ENCODE measurements at regions not wholly inside any gene's neighbourhood (a gene's known extent, or its start where the extent isn't known, plus 50 kb on each side); places are given as distances from the start of the nearest gene placed in this dataset.

GRCh38 chr2:83665154-83665553, 793.9 kb downstream of the SUCLG1 start:
- H3K79me2 ChIP-seq (ENCODE audit: control insufficient read depth, insufficient read depth, low read length) = no peaks in the 10 kb centered on the region
- POLR2A ChIA-PET = no interaction called here
- no peak overlapping the region for H2AFZ ChIP-seq (ENCODE audit: low read depth, low read length)
- DNase-seq (ENCODE audit: extremely low read depth in 1 of 4, low spot score in 3 of 4) = no peak
- no TSS peak for BruUV-seq (replicated peaks)
- TF ChIP-seq DIDO1 (tag; IDR thresholded peaks at IDR 0.05; ENCODE audit: low read depth) = no peak
- TF ChIP-seq ZBTB9 (CRISPR knock-in tag; IDR thresholded peaks at IDR 0.05) = no peak
- TF ChIP-seq FOXA3 (CRISPR knock-in tag; conservative IDR thresholded peaks at IDR 0.05 in 1 of 2, IDR thresholded peaks at IDR 0.05 in 1 of 2) = no peak
- TF ChIP-seq, protein P1, sequence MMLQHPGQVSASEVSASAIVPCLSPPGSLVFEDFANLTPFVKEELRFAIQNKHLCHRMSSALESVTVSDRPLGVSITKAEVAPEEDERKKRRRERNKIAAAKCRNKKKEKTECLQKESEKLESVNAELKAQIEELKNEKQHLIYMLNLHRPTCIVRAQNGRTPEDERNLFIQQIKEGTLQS (IDR thresholded peaks at IDR 0.05) = no peak
- TF ChIP-seq, protein P1 (CRISPR knock-in tag; conservative IDR thresholded peaks at IDR 0.05) = no peak
- TF ChIP-seq ZFP1 (CRISPR knock-in tag; IDR thresholded peaks at IDR 0.05) = no peak
- TF ChIP-seq ZNF274 (IDR thresholded peaks at IDR 0.05; ENCODE audit: borderline replicate concordance, low read depth, low read length) = no peak
- no peak for TF ChIP-seq PHB (CRISPR knock-in tag; IDR thresholded peaks at IDR 0.05)
- TF ChIP-seq ZNF639 (CRISPR knock-in tag; conservative IDR thresholded peaks at IDR 0.05 in 1 of 2, IDR thresholded peaks at IDR 0.05 in 1 of 2) = no peak
- no peak for TF ChIP-seq GABPB1 (CRISPR knock-in tag; IDR thresholded peaks at IDR 0.05)
- TF ChIP-seq EZH2 (IDR thresholded peaks at IDR 0.05; ENCODE audit: borderline replicate concordance, low read depth, low read length) = no peak
- no peak for TF ChIP-seq LCOR (CRISPR knock-in tag; IDR thresholded peaks at IDR 0.05)
- no peak for TF ChIP-seq RBM15 (IDR thresholded peaks at IDR 0.05; ENCODE audit: insufficient read depth, low read length)
- no peak for TF ChIP-seq STAG1 (CRISPR knock-in tag; IDR thresholded peaks at IDR 0.05; ENCODE audit: borderline replicate concordance)
- no peak for TF ChIP-seq FOXJ2 (tag; IDR thresholded peaks at IDR 0.05)
- no peak for TF ChIP-seq TCF3 (CRISPR knock-in tag; IDR thresholded peaks at IDR 0.05)
- TF ChIP-seq NFYB (IDR thresholded peaks at IDR 0.05; ENCODE audit: extremely low read depth, insufficient read length) = no peak
- H3K9ac ChIP-seq (ENCODE audit: insufficient read depth in 1 of 2, low read depth in 2 of 2, low read length in 2 of 2) = no peak overlapping the region
- H3K4me2 ChIP-seq (ENCODE audit: insufficient read depth, low read length) = no peak overlapping the region
- H3K4me3 ChIP-seq = no peak overlapping the region
- WGBS (ENCODE audit: insufficient coverage, low coverage, missing lambda C conversion rate) = 20% methylated on average over 1 of the region's 1 CpG
- in situ Hi-C loops (cut with MboI) = no loop called here
- H4K20me1 ChIP-seq (replicated peaks; ENCODE audit: control insufficient read depth, insufficient read depth, low read length) = no peaks in the 10 kb centered on the region
- no peak for ATAC-seq
- no peak for FAIRE-seq
- H3K36me3 ChIP-seq (ENCODE audit: control insufficient read depth, insufficient read depth, low read length) = no peaks in the 10 kb centered on the region
- H3K9me3 ChIP-seq (replicated peaks; ENCODE audit: control insufficient read depth, insufficient read depth, low read depth, low read length) = no peaks in the 10 kb centered on the region
- H3K27me3 ChIP-seq (ENCODE audit: control insufficient read depth in 2 of 2, insufficient read depth in 2 of 2, low read length in 2 of 2) = no peaks in the 10 kb centered on the region
- intact Hi-C loops (cut with micrococcal nuclease) = no loop called here
- H3K9me1 ChIP-seq (ENCODE audit: control insufficient read depth, insufficient read depth, low read length) = no peaks in the 10 kb centered on the region
- H3K27ac ChIP-seq (ENCODE audit: extremely low read depth, low read depth, low read length) = no peak overlapping the region
- H3K4me1 ChIP-seq (replicated peaks in 1 of 2; ENCODE audit: control insufficient read depth in 2 of 2, insufficient read depth in 2 of 2, low read length in 2 of 2) = no peaks in the 10 kb centered on the region
- CTCF ChIA-PET (ENCODE audit: low intra/inter-chr PET ratio) = no interaction called here
